Activated naive CD4-positive, alpha-beta T cell treated with anti-CD3 and anti-CD28 coated beads for 36 hours (primary cell): ENCODE measurements at regions not wholly inside any gene's neighbourhood (a gene's known extent, or its start where the extent isn't known, plus 50 kb on each side); places are given as distances from the start of the nearest gene placed in this dataset.
A peak's percentile ranks its signal among the peaks of the same experiment; 100 is the strongest.

Source experiments
- CTCF ChIA-PET: fragments of 350-600 bp; sonication (Branson Sonifier 250); formaldehyde crosslinking; loops from one replicate; lab custom pipeline; 2021; ENCODE audit warnings: antibody characterized with exemption; lab: Charles Lee
- DNase-seq: peaks from one replicate; pipeline ENCODE4 v3.0.0-alpha.2; 2020
- H3K27ac Mint-ChIP-seq: one replicate; pipeline ENCODE4 v1.8.0; 2021; ENCODE audit warnings: mild to moderate bottlenecking, mixed read lengths
- H3K27me3 Mint-ChIP-seq: one replicate; pipeline ENCODE4 v1.8.0; 2021; ENCODE audit warnings: low read depth, mixed read lengths
- H3K36me3 Mint-ChIP-seq: one replicate; pipeline ENCODE4 v1.8.0; 2021; ENCODE audit warnings: low read depth, mixed read lengths
- H3K4me1 Mint-ChIP-seq: one replicate; pipeline ENCODE4 v1.8.0; 2021; ENCODE audit warnings: low read depth, mixed read lengths
- H3K4me3 Mint-ChIP-seq: one replicate; pipeline ENCODE4 v1.8.0; 2021; ENCODE audit warnings: mild to moderate bottlenecking, moderate library complexity, mixed read lengths
- H3K9me3 Mint-ChIP-seq: one replicate; pipeline ENCODE4 v1.8.0; 2021; ENCODE audit warnings: mixed read lengths
- intact Hi-C: fragments of 100-400 bp; cut with micrococcal nuclease; formaldehyde crosslinking; loops from one replicate; pipeline ENCODE4 v1.15.1; 2023

GRCh38 chr7:131188367-131189339, 139.0 kb upstream of the MKLN1 start:
- intact Hi-C loops = loop anchor here (1.0 to 10.0 kb wide), 12 partner anchors 43 to 313 kb away; partner anchors contain the start of gene MKLN1
- H3K9me3 Mint-ChIP-seq = peaks cover 2% of the 10 kb centered on the region
- peaks cover 51% of the 10 kb centered on the region for H3K4me1 Mint-ChIP-seq
- H3K4me3 Mint-ChIP-seq = no peak overlapping the region
- H3K27me3 Mint-ChIP-seq = no peaks in the 10 kb centered on the region
- peak overlapping the region; percentile 89 for H3K27ac Mint-ChIP-seq
- CTCF ChIA-PET = interaction anchor here (0.9 to 1.5 kb wide), 3 partner anchors 49 to 82 kb away, joined by 3 to 4 read pairs (median 4); no protein-coding TSS in a partner anchor
- DNase-seq = peak; percentile 70
- H3K36me3 Mint-ChIP-seq = no peaks in the 10 kb centered on the region

- Mint-ChIP-seq H3K9me3 (peaks cover 2% of the 10 kb centered on the region), H3K27me3 (no peaks in the 10 kb centered on the region), H3K36me3 (no peaks in the 10 kb centered on the region), H3K4me1 (peaks cover 43% of the 10 kb centered on the region), H3K27ac (no peak overlapping the region), H3K4me3 (peak overlapping the region; percentile 31)
- intact Hi-C loops = loop anchor here (2.0 to 10.0 kb wide), 6 partner anchors 113 to 277 kb away; partner anchors contain the start of gene MKLN1
- DNase-seq = peak; percentile 14
- CTCF ChIA-PET = interaction anchor here (0.6 to 1.6 kb wide), 5 partner anchors 32 to 208 kb away, joined by 3 to 4 read pairs (median 4); no protein-coding TSS in a partner anchor
Measured at GRCh38 chr7:131189488-131189887, 138.2 kb upstream of the MKLN1 start.

GRCh38 chr7:131190146-131190545, 137.5 kb upstream of the MKLN1 start:
- Mint-ChIP-seq H3K4me1 (peaks cover 40% of the 10 kb centered on the region), H3K9me3 (peaks cover 2% of the 10 kb centered on the region), H3K36me3 (no peaks in the 10 kb centered on the region), H3K4me3 (peak overlapping the region; percentile 31), H3K27ac (peak overlapping the region; percentile 30), H3K27me3 (no peaks in the 10 kb centered on the region)
- CTCF ChIA-PET = interaction anchor here (0.6 to 1.6 kb wide), 6 partner anchors 14 to 249 kb away, joined by 3 to 9 read pairs (median 3); no protein-coding TSS in a partner anchor
- DNase-seq = peak; percentile 17
- intact Hi-C loops = no loop called here

GRCh38 chr7:131190581-131190980, 137.1 kb upstream of the MKLN1 start:
- no peaks in the 10 kb centered on the region for H3K27me3 Mint-ChIP-seq
- H3K4me3 Mint-ChIP-seq = no peak overlapping the region
- no peak for DNase-seq
- H3K36me3 Mint-ChIP-seq = no peaks in the 10 kb centered on the region
- H3K9me3 Mint-ChIP-seq = peaks cover 2% of the 10 kb centered on the region
- CTCF ChIA-PET = interaction anchor here (0.8 to 1.6 kb wide), 7 partner anchors 13 to 249 kb away, joined by 3 to 9 read pairs (median 4); no protein-coding TSS in a partner anchor
- H3K27ac Mint-ChIP-seq = no peak overlapping the region
- intact Hi-C loops = no loop called here
- peaks cover 40% of the 10 kb centered on the region for H3K4me1 Mint-ChIP-seq

- DNase-seq = no peak
- CTCF ChIA-PET = no interaction called here
- Mint-ChIP-seq H3K4me1 (peaks cover 20% of the 10 kb centered on the region), H3K9me3 (no peaks in the 10 kb centered on the region), H3K27me3 (no peaks in the 10 kb centered on the region), H3K27ac (no peak overlapping the region), H3K36me3 (no peaks in the 10 kb centered on the region), H3K4me3 (no peak overlapping the region)
- intact Hi-C loops = loop anchor here (2.0 kb wide), 1 partner anchor 73 kb away; no protein-coding TSS in a partner anchor
Measured at GRCh38 chr7:131194070-131194865, 133.4 kb upstream of the MKLN1 start.

- intact Hi-C loops = no loop called here
- no peak overlapping the region for H3K4me3 Mint-ChIP-seq
- H3K9me3 Mint-ChIP-seq = no peaks in the 10 kb centered on the region
- no peaks in the 10 kb centered on the region for H3K36me3 Mint-ChIP-seq
- no peak overlapping the region for H3K27ac Mint-ChIP-seq
- no peaks in the 10 kb centered on the region for H3K27me3 Mint-ChIP-seq
- CTCF ChIA-PET = interaction anchor here (0.6 kb wide), 1 partner anchor 8 kb away, joined by 4 read pairs; no protein-coding TSS in a partner anchor
- no peak for DNase-seq
- H3K4me1 Mint-ChIP-seq = peaks cover 3% of the 10 kb centered on the region
Measured at GRCh38 chr7:131196803-131197202, 130.9 kb upstream of the MKLN1 start.

- Mint-ChIP-seq H3K4me3 (no peak overlapping the region), H3K27me3 (no peaks in the 10 kb centered on the region), H3K4me1 (peaks cover 3% of the 10 kb centered on the region), H3K9me3 (no peaks in the 10 kb centered on the region), H3K27ac (no peak overlapping the region), H3K36me3 (no peaks in the 10 kb centered on the region)
- CTCF ChIA-PET = no interaction called here
- no peak for DNase-seq
- intact Hi-C loops = no loop called here
Measured at GRCh38 chr7:131197920-131198615, 129.6 kb upstream of the MKLN1 start.

- DNase-seq = no peak
- Mint-ChIP-seq H3K4me1 (peaks cover 3% of the 10 kb centered on the region), H3K36me3 (no peaks in the 10 kb centered on the region), H3K27me3 (no peaks in the 10 kb centered on the region), H3K4me3 (no peak overlapping the region), H3K9me3 (no peaks in the 10 kb centered on the region), H3K27ac (no peak overlapping the region)
- intact Hi-C loops = no loop called here
- CTCF ChIA-PET = no interaction called here
Measured at GRCh38 chr7:131202451-131202850, 125.2 kb upstream of the MKLN1 start.

GRCh38 chr7:131203291-131203976, 124.2 kb upstream of the MKLN1 start:
- Mint-ChIP-seq H3K9me3 (no peaks in the 10 kb centered on the region), H3K4me1 (peaks cover 3% of the 10 kb centered on the region), H3K27me3 (no peaks in the 10 kb centered on the region), H3K27ac (no peak overlapping the region), H3K4me3 (no peak overlapping the region), H3K36me3 (no peaks in the 10 kb centered on the region)
- intact Hi-C loops = no loop called here
- CTCF ChIA-PET = interaction anchor here (0.6 to 1.4 kb wide), 3 partner anchors 13 to 1799 kb away, joined by 3 to 9 read pairs (median 4); no protein-coding TSS in a partner anchor
- no peak for DNase-seq

GRCh38 chr7:131208777-131209176, 118.9 kb upstream of the MKLN1 start:
- Mint-ChIP-seq H3K27ac (no peak overlapping the region), H3K36me3 (no peaks in the 10 kb centered on the region), H3K4me3 (no peak overlapping the region), H3K4me1 (no peaks in the 10 kb centered on the region), H3K27me3 (no peaks in the 10 kb centered on the region), H3K9me3 (no peaks in the 10 kb centered on the region)
- no peak for DNase-seq
- intact Hi-C loops = no loop called here
- CTCF ChIA-PET = no interaction called here

GRCh38 chr7:131210618-131211017, 117.1 kb upstream of the MKLN1 start:
- Mint-ChIP-seq H3K36me3 (no peaks in the 10 kb centered on the region), H3K27ac (no peak overlapping the region), H3K4me1 (no peaks in the 10 kb centered on the region), H3K9me3 (no peaks in the 10 kb centered on the region), H3K4me3 (no peak overlapping the region), H3K27me3 (no peaks in the 10 kb centered on the region)
- intact Hi-C loops = no loop called here
- CTCF ChIA-PET = interaction anchor here (0.6 to 0.8 kb wide), 2 partner anchors 21 to 1020 kb away, joined by 3 read pairs; no protein-coding TSS in a partner anchor
- DNase-seq = no peak
